ENCODE measurements at regions not wholly inside any gene's neighbourhood (a gene's known extent, or its start where the extent isn't known, plus 50 kb on each side); places are given as distances from the start of the nearest gene placed in this dataset.

- no peak for DNase-seq (ENCODE audit: extremely low read depth, low read depth)
- no peak for TF ChIP-seq CTCF (IDR thresholded peaks at IDR 0.05; ENCODE audit: low read depth, low read length)
Measured at GRCh38 chr21:40938078-40938477, 91.1 kb upstream of the DSCAM start.

GRCh38 chr21:40938611-40939010 is 91.7 kb upstream of the DSCAM start:
- DNase-seq (ENCODE audit: extremely low read depth, low read depth), result no peak
- no peak for TF ChIP-seq CTCF (IDR thresholded peaks at IDR 0.05; ENCODE audit: low read depth, low read length)

GRCh38 chr21:40947713-40948112 is 100.8 kb upstream of the DSCAM start:
- no peak for TF ChIP-seq CTCF (IDR thresholded peaks at IDR 0.05; ENCODE audit: low read depth, low read length)
- DNase-seq (ENCODE audit: extremely low read depth, low read depth), result no peak

GRCh38 chr21:40950970-40951369 is 104.0 kb upstream of the DSCAM start:
- no peak for DNase-seq (ENCODE audit: extremely low read depth, low read depth)

GRCh38 chr21:40952551-40953323 is 105.8 kb upstream of the DSCAM start:
- TF ChIP-seq CTCF (IDR thresholded peaks at IDR 0.05; ENCODE audit: low read depth, low read length), result no peak
- no peak for DNase-seq (ENCODE audit: extremely low read depth, low read depth)

More at GRCh38 chr21:40950970-40951369, 104.0 kb upstream of the DSCAM start:
- TF ChIP-seq CTCF (IDR thresholded peaks at IDR 0.05; ENCODE audit: low read depth, low read length), result no peak

GRCh38 chr21:40964691-40965090 is 117.7 kb upstream of the DSCAM start:
- no peak for TF ChIP-seq CTCF (IDR thresholded peaks at IDR 0.05; ENCODE audit: low read depth, low read length)
- no peak for DNase-seq (ENCODE audit: extremely low read depth, low read depth)

- no peak for TF ChIP-seq CTCF (IDR thresholded peaks at IDR 0.05; ENCODE audit: low read depth, low read length)
- no peak for DNase-seq (ENCODE audit: extremely low read depth, low read depth)
Measured at GRCh38 chr21:40967771-40968170, 120.8 kb upstream of the DSCAM start.
